Omental fat pad (tissue), 3 donors: ENCODE measurements at regions not wholly inside any gene's neighbourhood (a gene's known extent, or its start where the extent isn't known, plus 50 kb on each side); places are given as distances from the start of the nearest gene placed in this dataset.

Experiments
- ATAC-seq: fragments of 150-250 bp; one replicate; pipeline ENCODE4 v1.9.1; 2016; ENCODE audit warnings: mild to moderate bottlenecking, moderate library complexity; ENCODE audit not compliant: low FRiP score
- DNase-seq: peaks from one replicate; pipeline ENCODE4 v3.0.0-alpha.2; 2019; ENCODE audit warnings: low spot score
- TF ChIP-seq, protein P1 (sequence below), 3 donors: fragments of 450-650 bp; IDR thresholded peaks; one replicate each; pipeline ENCODE4 v1.5.1; 2016 to 2017; ENCODE audit warnings: antibody characterized with exemption in 3 of 3, mild to moderate bottlenecking in 3 of 3, moderate library complexity in 2 of 3

- TF ChIP-seq, protein P1, sequence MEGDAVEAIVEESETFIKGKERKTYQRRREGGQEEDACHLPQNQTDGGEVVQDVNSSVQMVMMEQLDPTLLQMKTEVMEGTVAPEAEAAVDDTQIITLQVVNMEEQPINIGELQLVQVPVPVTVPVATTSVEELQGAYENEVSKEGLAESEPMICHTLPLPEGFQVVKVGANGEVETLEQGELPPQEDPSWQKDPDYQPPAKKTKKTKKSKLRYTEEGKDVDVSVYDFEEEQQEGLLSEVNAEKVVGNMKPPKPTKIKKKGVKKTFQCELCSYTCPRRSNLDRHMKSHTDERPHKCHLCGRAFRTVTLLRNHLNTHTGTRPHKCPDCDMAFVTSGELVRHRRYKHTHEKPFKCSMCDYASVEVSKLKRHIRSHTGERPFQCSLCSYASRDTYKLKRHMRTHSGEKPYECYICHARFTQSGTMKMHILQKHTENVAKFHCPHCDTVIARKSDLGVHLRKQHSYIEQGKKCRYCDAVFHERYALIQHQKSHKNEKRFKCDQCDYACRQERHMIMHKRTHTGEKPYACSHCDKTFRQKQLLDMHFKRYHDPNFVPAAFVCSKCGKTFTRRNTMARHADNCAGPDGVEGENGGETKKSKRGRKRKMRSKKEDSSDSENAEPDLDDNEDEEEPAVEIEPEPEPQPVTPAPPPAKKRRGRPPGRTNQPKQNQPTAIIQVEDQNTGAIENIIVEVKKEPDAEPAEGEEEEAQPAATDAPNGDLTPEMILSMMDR (IDR thresholded peaks at IDR 0.05): no peak
- DNase-seq (no peak), ATAC-seq (no peak)
Observed at GRCh38 chr2:198453866-198454265, 649.5 kb downstream of the PLCL1 start.

DNA sequence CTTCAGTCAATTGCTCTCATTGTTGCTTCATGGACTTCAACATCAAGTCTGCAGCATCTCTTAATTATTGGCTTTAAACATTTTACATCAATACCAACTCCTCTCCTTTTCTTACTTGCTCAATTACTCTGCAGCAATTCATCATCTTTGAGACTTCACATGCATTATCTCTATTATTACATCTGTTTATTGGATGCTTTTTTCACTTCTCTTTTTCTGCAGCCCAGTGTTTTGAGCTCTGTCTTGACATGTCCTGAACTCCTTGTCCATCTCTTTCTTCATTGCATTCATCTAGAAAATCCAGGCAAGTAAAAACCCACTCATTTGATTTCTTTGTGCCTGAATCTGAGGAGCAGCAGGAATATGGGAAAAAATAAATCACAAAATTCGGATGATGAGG is 647.9 kb downstream of the PLCL1 start:
- TF ChIP-seq, protein P1 (IDR thresholded peaks at IDR 0.05): no peak

GRCh38 chr2:198448789-198449188 is 644.4 kb downstream of the PLCL1 start:
- TF ChIP-seq, protein P1 (IDR thresholded peaks at IDR 0.05): no peak
- no peak for ATAC-seq
- DNase-seq: no peak

More for the DNA sequence above, 647.9 kb downstream of the PLCL1 start:
- ATAC-seq (no peak), DNase-seq (no peak)

DNA sequence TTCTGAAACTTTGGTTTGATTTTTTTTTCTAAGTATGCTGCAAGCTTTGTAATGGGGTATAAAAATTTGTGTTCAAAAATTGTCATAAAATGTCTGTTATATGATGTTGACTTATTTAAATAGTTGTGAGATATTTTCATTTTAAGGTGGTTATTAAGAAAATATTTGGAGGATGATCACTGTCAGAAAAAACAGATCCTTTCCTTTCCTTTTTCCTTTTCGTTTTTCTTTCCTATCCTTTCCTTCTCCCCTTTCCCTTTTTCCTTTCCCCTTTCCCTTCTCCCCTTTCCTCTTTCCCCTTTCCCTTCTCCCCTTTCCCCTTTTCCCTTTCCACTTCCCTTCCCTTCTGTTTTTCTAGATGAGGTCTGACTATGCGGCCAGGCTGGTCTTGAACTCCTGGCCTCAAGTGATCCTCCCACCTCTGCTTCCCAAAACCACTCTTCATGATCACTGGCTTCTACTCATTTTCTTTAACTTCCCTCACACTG is 640.5 kb downstream of the PLCL1 start:
- ATAC-seq: no peak
- DNase-seq: no peak
- TF ChIP-seq, protein P1 (IDR thresholded peaks at IDR 0.05): no peak

- ATAC-seq (no peak), DNase-seq (no peak)
- TF ChIP-seq, protein P1 (IDR thresholded peaks at IDR 0.05): no peak
Observed at GRCh38 chr2:198441901-198442300, 637.5 kb downstream of the PLCL1 start.

DNA sequence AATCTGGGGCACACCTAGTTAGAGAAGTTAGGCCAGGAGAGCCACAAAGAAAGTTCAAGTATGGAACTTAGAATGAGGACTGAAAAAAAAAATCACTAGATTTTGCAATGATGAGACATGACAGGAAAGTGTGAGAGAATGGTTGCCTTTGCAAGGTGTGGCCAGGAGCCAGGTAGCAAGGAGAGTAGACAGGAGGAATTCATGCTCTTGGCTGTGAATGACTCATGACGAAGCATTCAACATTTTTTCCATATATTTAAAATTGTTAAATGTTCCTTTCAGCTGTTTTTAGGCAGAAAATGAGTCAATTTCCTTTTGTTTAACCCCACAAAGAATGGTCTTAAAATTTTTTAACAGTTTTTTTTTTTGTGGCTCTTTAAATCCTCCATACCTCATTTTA is 636.9 kb downstream of the PLCL1 start:
- no peak for ATAC-seq
- TF ChIP-seq, protein P1 (IDR thresholded peaks at IDR 0.05): no peak
- DNase-seq: no peak

- DNase-seq (no peak), ATAC-seq (no peak)
- TF ChIP-seq, protein P1 (IDR thresholded peaks at IDR 0.05): no peak
Observed at GRCh38 chr2:198440833-198441232, 636.4 kb downstream of the PLCL1 start.
